ENCODE measurements at regions not wholly inside any gene's neighbourhood (a gene's known extent, or its start where the extent isn't known, plus 50 kb on each side); places are given as distances from the start of the nearest gene placed in this dataset.

GRCh38 chr6:98782772-98783171, 51.6 kb upstream of the POU3F2 start:
- DNase-seq: no peak

DNA sequence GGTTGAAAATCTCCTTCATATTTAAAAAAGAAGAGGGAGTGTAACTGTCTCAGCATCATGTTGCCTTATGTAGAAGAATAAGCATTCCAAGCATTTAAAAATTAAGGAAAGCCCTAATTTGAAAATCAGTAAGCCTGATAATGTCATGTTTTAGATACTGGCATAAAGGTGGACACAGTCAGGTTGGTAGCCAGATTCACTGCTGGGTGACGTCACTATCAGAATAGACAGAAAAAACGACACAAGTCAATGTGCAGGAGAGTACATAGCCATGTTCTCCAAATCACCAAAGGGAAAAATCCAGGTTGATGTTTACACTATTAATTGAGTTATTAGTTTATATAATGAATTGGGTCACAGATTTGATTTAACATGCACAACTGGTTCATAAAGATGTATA, 50.8 kb upstream of the POU3F2 start:
- no peak for DNase-seq
